T1000 (cell line): ENCODE measurements at regions not wholly inside any gene's neighbourhood (a gene's known extent, or its start where the extent isn't known, plus 50 kb on each side); places are given as distances from the start of the nearest gene placed in this dataset.

Source experiments
- DNase-seq: peaks from one replicate; lab custom pipeline; 2025; ENCODE audit warnings: mixed read lengths; lab: John Stamatoyannopoulos, UW

- no peak for DNase-seq
Measured at GRCh38 chr7:155202106-155202871, 95.4 kb upstream of the INSIG1 start.

GRCh38 chr7:155203059-155203881 lies 94.4 kb upstream of the INSIG1 start:
- no peak for DNase-seq

- DNase-seq, result no peak
Measured at GRCh38 chr7:155203882-155204691, 93.6 kb upstream of the INSIG1 start.

- no peak for DNase-seq
Measured at GRCh38 chr7:155204744-155205367, 92.8 kb upstream of the INSIG1 start.

- DNase-seq, result peak; percentile 88
Measured at GRCh38 chr7:155205368-155206317, 92.0 kb upstream of the INSIG1 start.

GRCh38 chr7:155206318-155207020 lies 91.2 kb upstream of the INSIG1 start:
- DNase-seq, result peak; percentile 66

GRCh38 chr7:155207326-155208002 lies 90.2 kb upstream of the INSIG1 start:
- DNase-seq, result no peak

- DNase-seq, result peak; percentile 12
Measured at GRCh38 chr7:155208681-155209477, 88.8 kb upstream of the INSIG1 start.

GRCh38 chr7:155209478-155210319 lies 88.0 kb upstream of the INSIG1 start:
- no peak for DNase-seq

GRCh38 chr7:155210356-155210755 lies 87.3 kb upstream of the INSIG1 start:
- no peak for DNase-seq

- DNase-seq, result no peak
Measured at GRCh38 chr7:155211173-155211572, 86.5 kb upstream of the INSIG1 start.

- DNase-seq, result no peak
Measured at GRCh38 chr7:155211761-155212160, 85.9 kb upstream of the INSIG1 start.

- no peak for DNase-seq
Measured at GRCh38 chr7:155212301-155213015, 85.2 kb upstream of the INSIG1 start.

- DNase-seq, result no peak
Measured at GRCh38 chr7:155213385-155213784, 84.3 kb upstream of the INSIG1 start.

- no peak for DNase-seq
Measured at GRCh38 chr7:155213955-155214740, 83.5 kb upstream of the INSIG1 start.
